ENCODE measurements at regions not wholly inside any gene's neighbourhood (a gene's known extent, or its start where the extent isn't known, plus 50 kb on each side); places are given as distances from the start of the nearest gene placed in this dataset.

DNA sequence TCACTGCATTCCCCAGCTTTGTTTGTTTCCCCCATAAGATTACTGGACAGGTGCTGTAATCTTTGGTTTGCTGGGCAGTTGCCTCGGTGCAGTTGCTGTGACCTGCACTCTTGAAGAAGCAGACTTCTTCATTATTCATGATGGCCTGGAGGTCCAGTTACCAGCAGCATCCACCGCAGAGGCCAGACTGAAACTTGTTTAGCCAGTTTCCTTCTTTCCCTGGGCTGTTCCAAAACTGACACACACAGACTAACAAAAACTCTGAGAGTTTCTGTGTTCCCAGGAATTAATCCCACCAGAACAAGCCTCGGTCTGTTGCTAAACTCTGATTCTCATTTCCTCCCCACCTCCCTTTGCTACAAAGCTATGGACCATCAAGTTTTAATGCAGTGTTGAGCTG lies 144.1 kb downstream of the QRSL1 start:
- TF ChIP-seq CEBPB (IDR thresholded peaks at IDR 0.05) (no peak), RAD21 (IDR thresholded peaks at IDR 0.05; ENCODE audit: low read depth) (no peak), YY1 (IDR thresholded peaks at IDR 0.05; ENCODE audit: low read depth) (no peak), TEAD4 (IDR thresholded peaks at IDR 0.05) (no peak), TAF1 (IDR thresholded peaks at IDR 0.05; ENCODE audit: low read depth) (no peak), FOXM1 (IDR thresholded peaks at IDR 0.05; ENCODE audit: borderline replicate concordance, low read depth) (no peak)
- TF ChIP-seq, protein P1, sequence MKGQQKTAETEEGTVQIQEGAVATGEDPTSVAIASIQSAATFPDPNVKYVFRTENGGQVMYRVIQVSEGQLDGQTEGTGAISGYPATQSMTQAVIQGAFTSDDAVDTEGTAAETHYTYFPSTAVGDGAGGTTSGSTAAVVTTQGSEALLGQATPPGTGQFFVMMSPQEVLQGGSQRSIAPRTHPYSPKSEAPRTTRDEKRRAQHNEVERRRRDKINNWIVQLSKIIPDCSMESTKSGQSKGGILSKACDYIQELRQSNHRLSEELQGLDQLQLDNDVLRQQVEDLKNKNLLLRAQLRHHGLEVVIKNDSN (IDR thresholded peaks at IDR 0.05): no peak
- TF ChIP-seq, protein P2, sequence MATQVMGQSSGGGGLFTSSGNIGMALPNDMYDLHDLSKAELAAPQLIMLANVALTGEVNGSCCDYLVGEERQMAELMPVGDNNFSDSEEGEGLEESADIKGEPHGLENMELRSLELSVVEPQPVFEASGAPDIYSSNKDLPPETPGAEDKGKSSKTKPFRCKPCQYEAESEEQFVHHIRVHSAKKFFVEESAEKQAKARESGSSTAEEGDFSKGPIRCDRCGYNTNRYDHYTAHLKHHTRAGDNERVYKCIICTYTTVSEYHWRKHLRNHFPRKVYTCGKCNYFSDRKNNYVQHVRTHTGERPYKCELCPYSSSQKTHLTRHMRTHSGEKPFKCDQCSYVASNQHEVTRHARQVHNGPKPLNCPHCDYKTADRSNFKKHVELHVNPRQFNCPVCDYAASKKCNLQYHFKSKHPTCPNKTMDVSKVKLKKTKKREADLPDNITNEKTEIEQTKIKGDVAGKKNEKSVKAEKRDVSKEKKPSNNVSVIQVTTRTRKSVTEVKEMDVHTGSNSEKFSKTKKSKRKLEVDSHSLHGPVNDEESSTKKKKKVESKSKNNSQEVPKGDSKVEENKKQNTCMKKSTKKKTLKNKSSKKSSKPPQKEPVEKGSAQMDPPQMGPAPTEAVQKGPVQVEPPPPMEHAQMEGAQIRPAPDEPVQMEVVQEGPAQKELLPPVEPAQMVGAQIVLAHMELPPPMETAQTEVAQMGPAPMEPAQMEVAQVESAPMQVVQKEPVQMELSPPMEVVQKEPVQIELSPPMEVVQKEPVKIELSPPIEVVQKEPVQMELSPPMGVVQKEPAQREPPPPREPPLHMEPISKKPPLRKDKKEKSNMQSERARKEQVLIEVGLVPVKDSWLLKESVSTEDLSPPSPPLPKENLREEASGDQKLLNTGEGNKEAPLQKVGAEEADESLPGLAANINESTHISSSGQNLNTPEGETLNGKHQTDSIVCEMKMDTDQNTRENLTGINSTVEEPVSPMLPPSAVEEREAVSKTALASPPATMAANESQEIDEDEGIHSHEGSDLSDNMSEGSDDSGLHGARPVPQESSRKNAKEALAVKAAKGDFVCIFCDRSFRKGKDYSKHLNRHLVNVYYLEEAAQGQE (IDR thresholded peaks at IDR 0.05; ENCODE audit: low read depth): no peak

All from Ishikawa (cell line).